ENCODE measurements at regions not wholly inside any gene's neighbourhood (a gene's known extent, or its start where the extent isn't known, plus 50 kb on each side); places are given as distances from the start of the nearest gene placed in this dataset.

DNA sequence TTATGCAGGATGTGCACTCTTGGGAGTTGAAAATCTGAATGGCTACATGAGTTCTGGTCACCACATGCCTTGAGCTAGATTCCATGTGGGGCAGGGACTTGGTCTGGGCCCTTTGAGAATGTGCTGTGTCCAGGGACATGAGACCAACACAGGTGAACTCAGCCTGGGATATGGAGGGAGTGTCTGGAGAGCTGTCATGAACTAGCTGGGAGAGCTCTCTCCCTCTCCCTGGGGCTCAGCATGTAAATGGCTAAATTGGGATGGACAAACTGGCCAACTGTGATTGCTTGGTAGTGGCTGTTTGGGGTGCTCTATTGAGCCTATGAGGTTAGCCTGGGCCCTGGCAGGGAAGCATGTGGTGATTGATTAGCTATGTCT, 105.1 kb upstream of the HS6ST1 start:
- Histone ChIP-seq H3K27me3 (no peaks in the 10 kb centered on the region), H3K9me3 (peaks cover 0 to 2% of the 10 kb centered on the region in 2 donors), H3K4me1 (no peaks in the 10 kb centered on the region), H3K27ac (no peak overlapping the region), H3K4me3 (no peak overlapping the region), H3K36me3 (no peaks in the 10 kb centered on the region)
- intact Hi-C loops (cut with DNase I), result no loop called here
- TF ChIP-seq, protein P1, sequence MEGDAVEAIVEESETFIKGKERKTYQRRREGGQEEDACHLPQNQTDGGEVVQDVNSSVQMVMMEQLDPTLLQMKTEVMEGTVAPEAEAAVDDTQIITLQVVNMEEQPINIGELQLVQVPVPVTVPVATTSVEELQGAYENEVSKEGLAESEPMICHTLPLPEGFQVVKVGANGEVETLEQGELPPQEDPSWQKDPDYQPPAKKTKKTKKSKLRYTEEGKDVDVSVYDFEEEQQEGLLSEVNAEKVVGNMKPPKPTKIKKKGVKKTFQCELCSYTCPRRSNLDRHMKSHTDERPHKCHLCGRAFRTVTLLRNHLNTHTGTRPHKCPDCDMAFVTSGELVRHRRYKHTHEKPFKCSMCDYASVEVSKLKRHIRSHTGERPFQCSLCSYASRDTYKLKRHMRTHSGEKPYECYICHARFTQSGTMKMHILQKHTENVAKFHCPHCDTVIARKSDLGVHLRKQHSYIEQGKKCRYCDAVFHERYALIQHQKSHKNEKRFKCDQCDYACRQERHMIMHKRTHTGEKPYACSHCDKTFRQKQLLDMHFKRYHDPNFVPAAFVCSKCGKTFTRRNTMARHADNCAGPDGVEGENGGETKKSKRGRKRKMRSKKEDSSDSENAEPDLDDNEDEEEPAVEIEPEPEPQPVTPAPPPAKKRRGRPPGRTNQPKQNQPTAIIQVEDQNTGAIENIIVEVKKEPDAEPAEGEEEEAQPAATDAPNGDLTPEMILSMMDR (IDR thresholded peaks at IDR 0.05), result no peak
- DNase-seq (no peak), ATAC-seq (no peak)

- DNase-seq (peak in 1 of 4 donors; percentile 26), ATAC-seq (no peak)
- Histone ChIP-seq H3K9me3 (peaks cover 0 to 3% of the 10 kb centered on the region in 2 donors), H3K27me3 (no peaks in the 10 kb centered on the region), H3K27ac (no peak overlapping the region), H3K36me3 (no peaks in the 10 kb centered on the region), H3K4me1 (no peaks in the 10 kb centered on the region), H3K4me3 (no peak overlapping the region)
- intact Hi-C loops (cut with DNase I), result no loop called here
- TF ChIP-seq, protein P1 (IDR thresholded peaks at IDR 0.05), result no peak
These were observed 105.9 kb upstream of the HS6ST1 start for GRCh38 chr2:128424406-128425171.

DNA sequence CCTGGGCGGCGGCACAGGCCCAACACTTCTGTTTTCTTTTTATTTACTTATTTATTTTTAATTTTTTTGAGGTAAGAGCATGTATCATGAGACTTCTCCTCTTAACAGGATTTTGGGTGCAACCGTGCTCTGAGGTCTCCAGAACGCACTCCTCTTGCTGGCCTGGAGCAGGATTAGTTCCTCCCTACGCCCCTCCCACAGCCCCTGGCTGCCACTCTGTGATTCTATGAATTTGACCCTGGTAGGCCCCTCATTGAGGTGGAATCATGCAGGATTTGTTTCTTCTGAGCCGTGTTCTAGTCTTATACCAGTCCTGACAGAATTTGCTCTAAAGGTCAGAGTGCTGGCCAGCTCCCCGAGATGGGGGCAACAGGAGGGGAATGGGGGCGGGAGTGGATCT, 106.5 kb upstream of the HS6ST1 start:
- DNase-seq, result peak in 1 of 4 donors; percentile 0
- H3K4me3 ChIP-seq, result no peak overlapping the region
- TF ChIP-seq, protein P1 (IDR thresholded peaks at IDR 0.05), result no peak
- no peak overlapping the region for H3K27ac ChIP-seq
- ATAC-seq, result no peak
- intact Hi-C loops (cut with DNase I), result no loop called here
- H3K36me3 ChIP-seq, result no peaks in the 10 kb centered on the region
- peaks cover 0 to 9% of the 10 kb centered on the region in 2 donors for H3K9me3 ChIP-seq
- no peaks in the 10 kb centered on the region for H3K27me3 ChIP-seq
- H3K4me1 ChIP-seq, result no peaks in the 10 kb centered on the region

- DNase-seq (peak; percentile 32 to 87 (median 68)), ATAC-seq (peak; percentile 71)
These were observed 107.3 kb upstream of the HS6ST1 start for GRCh38 chr2:128425731-128426620.

More at GRCh38 chr2:128425731-128426620, 107.3 kb upstream of the HS6ST1 start:
- Histone ChIP-seq H3K27me3 (no peaks in the 10 kb centered on the region), H3K4me3 (no peak overlapping the region), H3K27ac (peak overlapping the region in 1 of 2 donors; percentile 19), H3K36me3 (no peaks in the 10 kb centered on the region), H3K9me3 (peaks cover 0 to 11% of the 10 kb centered on the region in 2 donors), H3K4me1 (no peaks in the 10 kb centered on the region)
- intact Hi-C loops (cut with DNase I), result no loop called here
- TF ChIP-seq, protein P1 (IDR thresholded peaks at IDR 0.05), result no peak
